Naive thymus-derived CD4-positive, alpha-beta T cell (primary cell): ENCODE measurements at regions not wholly inside any gene's neighbourhood (a gene's known extent, or its start where the extent isn't known, plus 50 kb on each side); places are given as distances from the start of the nearest gene placed in this dataset.
"Not testable (repeated sequence)": the region's sequence is repeated elsewhere in the genome, so short reads cannot be mapped to it uniquely, and the experiment has no call there.

ENCODE experiments used
- ATAC-seq: fragments of 150-1000 bp; cut with Tn5 transposase; 2 replicates; pipeline ENCODE4 v1.10.0; 2021; ENCODE audit warnings: mild to moderate bottlenecking, moderate library complexity
- CTCF ChIA-PET: fragments of 350-600 bp; sonication (Branson Sonifier 250); formaldehyde crosslinking; loops from one replicate; lab custom pipeline; 2021; ENCODE audit warnings: antibody characterized with exemption; lab: Charles Lee
- POLR2A ChIA-PET: fragments of 350-600 bp; sonication (Branson Sonifier 250); formaldehyde crosslinking; loops from one replicate; lab custom pipeline; 2021; ENCODE audit warnings: antibody characterized with exemption, inconsistent platforms; lab: Charles Lee
- DNase-seq, 9 donors: peaks; one replicate each; pipeline versions ENCODE4 v3.0.0 to v3.0.0-alpha.2; 2020 to 2022; ENCODE audit warnings: mixed read lengths in 1 of 9
- H3K27ac ChIP-seq: one replicate; pipeline ENCODE4 v1.7.0; 2013; ENCODE audit warnings: mild to moderate bottlenecking, low read depth, low read length, moderate library complexity
- H3K27me3 ChIP-seq, 2 donors: one replicate each; pipeline ENCODE4 v1.7.0; 2013; ENCODE audit warnings: low read length in 2 of 2, mild to moderate bottlenecking in 2 of 2, moderate library complexity in 2 of 2; ENCODE audit not compliant: control insufficient read depth in 2 of 2, insufficient read depth in 2 of 2
- H3K36me3 ChIP-seq, 3 experiments: 1 replicate in 2 of 3; 2 replicates in 1 of 3; pipeline ENCODE4 v1.7.0; 2013; ENCODE audit warnings: low read length in 3 of 3, mild to moderate bottlenecking in 3 of 3, moderate library complexity in 1 of 3; ENCODE audit not compliant: insufficient read depth in 3 of 3, control insufficient read depth in 2 of 3
- H3K4me1 ChIP-seq, 2 donors: one replicate each; pipeline ENCODE4 v1.7.0; 2013; ENCODE audit warnings: low read length in 2 of 2, mild to moderate bottlenecking in 2 of 2, moderate library complexity in 1 of 2; ENCODE audit not compliant: control insufficient read depth in 2 of 2, insufficient read depth in 2 of 2
- H3K4me3 ChIP-seq: 2 replicates; pipeline ENCODE4 v1.7.0; 2013; ENCODE audit warnings: mild to moderate bottlenecking, low read length
- H3K9me3 ChIP-seq, 3 experiments: 1 replicate in 2 of 3; 2 replicates in 1 of 3; pipeline ENCODE4 v1.7.0; 2013; ENCODE audit warnings: low read length in 3 of 3; ENCODE audit not compliant: control insufficient read depth in 2 of 3
- H3K27ac Mint-ChIP-seq, 9 donors: one replicate each; pipeline ENCODE4 v1.8.0; 2020 to 2022; ENCODE audit warnings: mixed read lengths in 9 of 9, mild to moderate bottlenecking in 8 of 9, moderate library complexity in 5 of 9, inconsistent platforms in 2 of 9
- H3K27me3 Mint-ChIP-seq, 5 donors: one replicate each; pipeline ENCODE4 v1.8.0; 2021 to 2022; ENCODE audit warnings: mixed read lengths in 5 of 5, mild to moderate bottlenecking in 1 of 5
- H3K36me3 Mint-ChIP-seq, 5 donors: one replicate each; pipeline ENCODE4 v1.8.0; 2020 to 2022; ENCODE audit warnings: mixed read lengths in 5 of 5, mild to moderate bottlenecking in 3 of 5, inconsistent platforms in 1 of 5
- H3K4me1 Mint-ChIP-seq, 7 donors: one replicate each; pipeline ENCODE4 v1.8.0; 2020 to 2022; ENCODE audit warnings: mixed read lengths in 7 of 7, mild to moderate bottlenecking in 3 of 7, inconsistent platforms in 1 of 7
- H3K4me3 Mint-ChIP-seq, 10 donors: one replicate each; pipeline ENCODE4 v1.8.0; 2020 to 2022; ENCODE audit warnings: mild to moderate bottlenecking in 10 of 10, mixed read lengths in 10 of 10, moderate library complexity in 6 of 10, inconsistent platforms in 2 of 10
- H3K9me3 Mint-ChIP-seq, 11 donors: one replicate each; pipeline ENCODE4 v1.8.0; 2020 to 2022; ENCODE audit warnings: mixed read lengths in 11 of 11, mild to moderate bottlenecking in 4 of 11, inconsistent platforms in 1 of 11, moderate library complexity in 1 of 11
- intact Hi-C, 2 donors: fragments of 100-400 bp; cut with micrococcal nuclease; formaldehyde crosslinking; loops; one replicate each; pipeline ENCODE4 v1.15.1; 2023

DNA sequence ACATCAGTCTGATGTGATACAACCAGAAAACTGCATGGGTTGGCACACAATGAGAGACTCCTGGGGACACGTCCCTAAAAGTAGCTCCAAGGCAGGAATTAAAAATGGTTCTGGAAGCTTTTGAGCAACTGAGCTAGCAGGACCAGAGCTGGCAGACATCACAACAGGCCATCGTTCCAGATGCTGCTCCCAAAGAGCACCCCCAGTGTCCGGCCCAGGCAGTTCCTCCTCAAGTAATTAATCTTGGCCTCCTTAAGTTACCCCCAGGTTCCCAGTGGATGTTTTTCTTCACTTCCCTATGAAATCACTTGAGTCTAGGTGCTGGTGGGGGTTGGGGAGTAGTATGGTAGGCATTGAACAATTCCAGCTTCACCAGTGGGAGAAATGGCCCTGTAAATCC lies 711.6 kb downstream of the MECOM start:
- ChIA-PET CTCF (no interaction called here), POLR2A (no interaction called here)
- H3K9me3 Mint-ChIP-seq = peaks cover 0 to 12% (median 3%) of the 10 kb centered on the region in 11 donors
- Histone ChIP-seq H3K27me3 (no peaks in the 10 kb centered on the region), H3K4me3 (no peak overlapping the region), H3K27ac (no peak overlapping the region), H3K9me3 (no peaks in the 10 kb centered on the region), H3K36me3 (no peaks in the 10 kb centered on the region), H3K4me1 (no peaks in the 10 kb centered on the region)
- H3K4me3 Mint-ChIP-seq = no peak overlapping the region
- H3K27ac Mint-ChIP-seq = no peak overlapping the region
- H3K36me3 Mint-ChIP-seq = no peaks in the 10 kb centered on the region
- H3K4me1 Mint-ChIP-seq = no peaks in the 10 kb centered on the region
- ATAC-seq = no peak
- DNase-seq = no peak
- no peaks in the 10 kb centered on the region for H3K27me3 Mint-ChIP-seq
- intact Hi-C loops = no loop called here

DNA sequence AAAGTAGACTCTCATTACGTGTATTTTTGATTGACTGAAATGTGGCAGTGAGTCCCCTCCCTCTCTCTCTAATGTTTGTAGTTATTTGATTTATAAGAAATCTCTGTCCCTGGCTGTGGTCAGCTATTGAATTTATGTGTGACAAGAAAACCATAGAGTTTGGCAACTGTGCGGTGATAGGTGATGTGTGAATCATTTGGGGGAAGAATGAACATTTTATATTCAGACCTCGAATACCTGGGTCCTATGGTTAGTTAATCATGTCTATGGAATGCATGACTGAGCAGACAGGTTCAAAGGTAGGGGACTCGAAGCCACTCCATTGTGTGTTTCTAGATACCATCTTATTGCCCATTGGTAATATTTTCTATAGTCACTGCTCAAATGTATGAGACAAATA lies 712.1 kb downstream of the MECOM start:
- Histone ChIP-seq H3K36me3 (no peaks in the 10 kb centered on the region), H3K27me3 (no peaks in the 10 kb centered on the region), H3K27ac (no peak overlapping the region), H3K4me3 (no peak overlapping the region), H3K4me1 (no peaks in the 10 kb centered on the region), H3K9me3 (no peaks in the 10 kb centered on the region)
- Mint-ChIP-seq H3K4me1 (no peaks in the 10 kb centered on the region), H3K4me3 (no peak overlapping the region), H3K27ac (no peak overlapping the region), H3K9me3 (peaks cover 0 to 12% (median 3%) of the 10 kb centered on the region in 11 donors), H3K27me3 (no peaks in the 10 kb centered on the region), H3K36me3 (no peaks in the 10 kb centered on the region)
- CTCF ChIA-PET = no interaction called here
- POLR2A ChIA-PET = no interaction called here
- intact Hi-C loops = no loop called here
- DNase-seq (no peak), ATAC-seq (no peak)

DNA sequence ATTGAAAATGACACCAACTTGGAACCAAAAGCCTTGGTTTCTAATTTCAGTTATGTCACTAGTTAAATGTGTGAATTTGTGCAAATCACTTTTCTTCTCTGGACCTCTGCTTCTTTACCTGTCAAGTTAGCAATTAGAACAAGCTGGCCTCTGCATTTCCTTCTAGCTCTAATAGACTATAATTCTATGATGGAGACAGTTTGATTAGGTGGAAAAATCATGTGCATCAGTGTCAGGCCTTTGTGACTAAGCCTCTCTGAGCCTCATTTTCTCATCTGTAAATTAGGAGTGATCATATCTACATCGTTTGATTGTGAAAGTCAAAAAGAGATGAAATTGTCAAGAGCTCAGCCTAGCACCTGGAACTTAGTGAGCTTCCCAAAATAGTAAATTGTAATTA lies 712.9 kb downstream of the MECOM start:
- peaks cover 0 to 12% (median 3%) of the 10 kb centered on the region in 11 donors for H3K9me3 Mint-ChIP-seq
- H3K36me3 Mint-ChIP-seq = no peaks in the 10 kb centered on the region
- H3K4me1 Mint-ChIP-seq = no peaks in the 10 kb centered on the region
- no peaks in the 10 kb centered on the region for H3K27me3 Mint-ChIP-seq
- no peaks in the 10 kb centered on the region for H3K36me3 ChIP-seq
- intact Hi-C loops = no loop called here
- no peak overlapping the region for H3K27ac Mint-ChIP-seq
- ChIA-PET POLR2A (no interaction called here), CTCF (no interaction called here)
- H3K4me1 ChIP-seq = no peaks in the 10 kb centered on the region
- no peak for DNase-seq
- no peak for ATAC-seq
- H3K4me3 Mint-ChIP-seq = no peak overlapping the region
- H3K4me3 ChIP-seq = no peak overlapping the region
- no peak overlapping the region for H3K27ac ChIP-seq
- no peaks in the 10 kb centered on the region for H3K9me3 ChIP-seq
- H3K27me3 ChIP-seq = no peaks in the 10 kb centered on the region

DNA sequence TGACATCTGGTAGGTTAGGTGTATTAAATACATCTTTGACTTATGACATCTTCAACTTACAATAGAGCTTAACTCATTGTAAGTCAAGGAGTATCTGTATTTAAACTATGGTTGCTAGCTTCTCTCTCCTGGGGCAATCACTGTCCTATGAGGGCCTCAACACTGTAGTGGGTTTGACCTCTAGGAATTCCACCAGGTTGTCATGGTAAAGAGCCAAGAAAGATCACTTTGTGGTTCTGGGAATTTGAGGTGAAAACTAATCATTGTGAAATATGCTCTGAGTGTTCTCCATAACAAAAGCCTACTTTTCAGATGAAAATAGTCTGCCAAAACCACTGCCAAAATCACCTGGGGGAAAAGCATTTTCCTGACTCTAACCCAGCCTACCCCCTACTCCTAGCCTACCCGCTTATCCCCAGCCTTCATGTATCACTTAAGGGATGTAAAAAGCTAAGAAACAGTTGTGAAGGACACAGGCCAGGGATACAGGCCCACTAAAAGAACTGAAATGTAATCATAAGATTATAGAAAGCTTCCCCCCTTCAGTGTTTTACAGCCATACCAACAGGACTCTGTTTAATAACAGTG lies 723.8 kb downstream of the MECOM start:
- Mint-ChIP-seq H3K4me1 (no peaks in the 10 kb centered on the region), H3K27ac (no peak overlapping the region), H3K36me3 (no peaks in the 10 kb centered on the region), H3K4me3 (no peak overlapping the region), H3K9me3 (peaks cover 0 to 16% (median 0%) of the 10 kb centered on the region in 11 donors), H3K27me3 (no peaks in the 10 kb centered on the region)
- no peaks in the 10 kb centered on the region for H3K27me3 ChIP-seq
- ATAC-seq (no peak), DNase-seq (no peak)
- H3K36me3 ChIP-seq = no peaks in the 10 kb centered on the region
- H3K27ac ChIP-seq = no peak overlapping the region
- H3K4me3 ChIP-seq = no peak overlapping the region
- intact Hi-C loops = no loop called here
- no peaks in the 10 kb centered on the region for H3K4me1 ChIP-seq
- ChIA-PET POLR2A (no interaction called here), CTCF (no interaction called here)
- H3K9me3 ChIP-seq = no peaks in the 10 kb centered on the region

DNA sequence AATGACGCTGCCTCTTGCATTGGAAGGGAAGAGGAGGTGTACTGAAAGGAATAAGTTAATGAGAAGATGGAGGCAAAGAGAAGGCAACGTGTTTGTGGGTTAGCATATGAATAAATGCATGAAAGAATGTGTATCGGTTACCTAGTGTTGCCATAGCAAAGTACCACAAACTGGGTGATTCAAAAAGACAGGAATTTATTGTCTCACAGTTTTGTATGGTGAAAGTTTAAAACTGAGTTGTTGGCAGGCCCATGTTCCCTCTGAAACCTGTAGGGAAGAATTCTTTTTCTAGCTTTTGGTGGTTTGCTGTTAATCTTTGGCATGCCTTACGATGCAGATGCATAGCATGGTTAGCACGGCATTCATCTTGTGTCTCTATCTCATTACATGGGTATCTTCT lies 729.9 kb downstream of the MECOM start:
- Histone ChIP-seq H3K4me3 (no peak overlapping the region), H3K27me3 (no peaks in the 10 kb centered on the region), H3K4me1 (no peaks in the 10 kb centered on the region), H3K36me3 (no peaks in the 10 kb centered on the region), H3K27ac (no peak overlapping the region), H3K9me3 (no peaks in the 10 kb centered on the region)
- Mint-ChIP-seq H3K9me3 (peaks cover 4 to 35% (median 16%) of the 10 kb centered on the region in 11 donors), H3K4me1 (no peaks in the 10 kb centered on the region), H3K27me3 (no peaks in the 10 kb centered on the region), H3K36me3 (no peaks in the 10 kb centered on the region), H3K27ac (no peak overlapping the region), H3K4me3 (no peak overlapping the region)
- no peak for DNase-seq
- ATAC-seq = no peak
- POLR2A ChIA-PET = no interaction called here
- intact Hi-C loops = no loop called here
- CTCF ChIA-PET = no interaction called here

DNA sequence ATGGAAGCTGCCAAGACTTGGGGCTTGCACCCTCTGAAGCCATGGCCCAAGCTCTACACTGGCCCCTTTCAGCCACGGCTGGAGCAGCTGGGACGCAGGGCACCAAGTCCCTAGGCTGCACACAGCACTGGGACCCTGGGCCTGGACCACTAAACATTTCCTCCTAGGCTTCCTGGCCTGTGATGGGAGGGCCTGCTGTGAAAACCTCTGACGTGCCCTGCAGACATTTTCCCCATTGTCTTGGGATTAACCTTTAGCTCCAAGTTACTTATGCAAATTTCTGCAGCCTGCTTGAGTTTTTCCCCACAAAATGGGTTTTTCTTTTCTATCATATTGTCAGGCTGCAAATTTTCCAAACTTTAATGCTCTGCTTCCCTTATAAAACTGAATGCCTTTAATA lies 733.5 kb downstream of the MECOM start:
- peaks cover 4 to 30% (median 12%) of the 10 kb centered on the region in 11 donors for H3K9me3 Mint-ChIP-seq
- CTCF ChIA-PET, H3K27me3 ChIP-seq, H3K4me1 ChIP-seq, H3K36me3 Mint-ChIP-seq, H3K4me1 Mint-ChIP-seq, ATAC-seq, DNase-seq, POLR2A ChIA-PET, H3K4me3 ChIP-seq, intact Hi-C loops, H3K27me3 Mint-ChIP-seq, H3K27ac ChIP-seq, H3K27ac Mint-ChIP-seq, H3K4me3 Mint-ChIP-seq, H3K9me3 ChIP-seq, H3K36me3 ChIP-seq: not testable (repeated sequence)

DNA sequence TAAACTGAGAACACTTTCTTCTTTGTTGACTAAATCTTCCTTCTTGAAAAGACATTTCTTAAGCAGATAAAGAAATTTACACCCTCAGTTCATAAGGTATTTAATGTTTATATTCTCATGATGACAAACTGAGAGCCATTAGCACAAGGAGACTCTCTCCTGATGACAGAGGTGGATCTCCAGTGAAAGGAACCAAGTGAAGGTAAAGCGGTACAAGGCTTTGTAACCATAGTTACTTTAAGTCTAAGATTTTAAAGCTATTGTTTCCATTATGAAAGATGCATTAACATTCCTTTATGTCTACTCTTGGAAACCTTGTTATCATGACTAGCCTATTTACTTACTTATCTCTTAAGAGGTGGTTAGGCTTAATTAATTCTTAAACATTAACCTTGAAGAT lies 737.1 kb downstream of the MECOM start:
- CTCF ChIA-PET = no interaction called here

More for the DNA sequence above, 737.1 kb downstream of the MECOM start:
- DNase-seq (no peak), ATAC-seq (no peak)
- no peaks in the 10 kb centered on the region for H3K4me1 ChIP-seq
- H3K27me3 ChIP-seq = no peaks in the 10 kb centered on the region
- H3K27ac ChIP-seq = no peak overlapping the region
- POLR2A ChIA-PET = no interaction called here
- H3K9me3 ChIP-seq = no peaks in the 10 kb centered on the region
- H3K4me1 Mint-ChIP-seq = no peaks in the 10 kb centered on the region
- H3K27me3 Mint-ChIP-seq = no peaks in the 10 kb centered on the region
- no peaks in the 10 kb centered on the region for H3K36me3 ChIP-seq
- no peak overlapping the region for H3K4me3 ChIP-seq
- no peak overlapping the region for H3K4me3 Mint-ChIP-seq
- intact Hi-C loops = no loop called here
- no peaks in the 10 kb centered on the region for H3K36me3 Mint-ChIP-seq
- no peak overlapping the region for H3K27ac Mint-ChIP-seq
- peaks cover 0 to 12% (median 4%) of the 10 kb centered on the region in 11 donors for H3K9me3 Mint-ChIP-seq
